SU-DHL-6 (cell line): ENCODE measurements at regions not wholly inside any gene's neighbourhood (a gene's known extent, or its start where the extent isn't known, plus 50 kb on each side); places are given as distances from the start of the nearest gene placed in this dataset.

Experiments
- CTCF ChIP-seq: fragments of 200-600 bp; sonication (generic); IDR thresholded peaks from one replicate; pipeline ENCODE4 v1.5.1; 2017; ENCODE audit warnings: antibody characterized with exemption, mild to moderate bottlenecking, low read length, moderate library complexity; ENCODE audit not compliant: insufficient read depth, poor library complexity, severe bottlenecking
- EZH2phosphoT487 ChIP-seq: fragments of 200-600 bp; sonication (generic), shearing (Covaris generic); conservative IDR thresholded peaks from 2 replicates; pipeline ENCODE4 v1.6.1; 2018; ENCODE audit warnings: mild to moderate bottlenecking, antibody characterized with exemption, low read length, moderate library complexity, mixed read lengths

GRCh38 chr3:110749006-110749405, 322.6 kb upstream of the NECTIN3 start:
- no peak for TF ChIP-seq CTCF
- no peak for TF ChIP-seq EZH2phosphoT487
